ENCODE measurements at regions not wholly inside any gene's neighbourhood (a gene's known extent, or its start where the extent isn't known, plus 50 kb on each side); places are given as distances from the start of the nearest gene placed in this dataset.

DNA sequence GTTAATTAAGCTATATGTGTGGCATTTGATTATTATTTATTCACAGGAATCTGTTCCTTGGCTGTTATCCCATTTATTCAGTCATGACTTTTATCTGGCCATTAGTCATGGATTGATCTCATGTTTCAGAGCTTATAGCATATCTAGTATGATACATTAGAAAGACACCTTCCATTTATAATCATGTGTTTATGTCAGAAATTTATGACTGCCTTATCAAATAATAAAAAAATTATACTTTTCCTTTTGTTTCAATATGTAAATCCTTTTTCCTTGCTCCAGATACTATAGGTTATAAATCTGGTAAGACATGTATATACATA is 248.0 kb upstream of the PDE3A start:
- POLR2A ChIA-PET = no interaction called here
- intact Hi-C loops (cut with micrococcal nuclease) (no loop called here), in situ Hi-C loops (cut with MboI) (no loop called here)
- H3K9me1 ChIP-seq (ENCODE audit: control insufficient read depth, insufficient read depth, low read length) = no peaks in the 10 kb centered on the region
- H3K27ac ChIP-seq (ENCODE audit: extremely low read depth, low read depth, low read length) = no peak overlapping the region
- no TSS peak for BruUV-seq (replicated peaks)
- no peaks in the 10 kb centered on the region for H3K36me3 ChIP-seq (ENCODE audit: control insufficient read depth, insufficient read depth, low read length)
- H4K20me1 ChIP-seq (replicated peaks; ENCODE audit: control insufficient read depth, insufficient read depth, low read length) = no peaks in the 10 kb centered on the region
- DNase-seq (ENCODE audit: extremely low read depth in 1 of 4, low spot score in 3 of 4) = no peak
- no peaks in the 10 kb centered on the region for H3K4me1 ChIP-seq (replicated peaks in 1 of 2; ENCODE audit: control insufficient read depth in 2 of 2, insufficient read depth in 2 of 2, low read length in 2 of 2)
- H3K79me2 ChIP-seq (ENCODE audit: control insufficient read depth, insufficient read depth, low read length) = no peaks in the 10 kb centered on the region
- H3K9me3 ChIP-seq (replicated peaks; ENCODE audit: control insufficient read depth, insufficient read depth, low read depth, low read length) = no peaks in the 10 kb centered on the region
- H3K4me3 ChIP-seq = no peak overlapping the region
- TF ChIP-seq ZNF644 (tag; IDR thresholded peaks at IDR 0.05; ENCODE audit: low read depth) (no peak), ZHX1 (conservative IDR thresholded peaks at IDR 0.05; ENCODE audit: low read length) (no peak), U2AF1 (optimal IDR thresholded peaks at IDR 0.05; ENCODE audit: low read depth, low read length) (no peak), ZNF41 (CRISPR knock-in tag; conservative IDR thresholded peaks at IDR 0.05) (no peak), PCBP2 (IDR thresholded peaks at IDR 0.05; ENCODE audit: low read depth, low read length, poor library complexity, severe bottlenecking) (no peak), SRSF7 (optimal IDR thresholded peaks at IDR 0.05; ENCODE audit: low read depth, low read length) (no peak), MEF2A (IDR thresholded peaks at IDR 0.05; ENCODE audit: control insufficient read depth, low read depth, low read length) (no peak), ZNF584 (CRISPR knock-in tag; IDR thresholded peaks at IDR 0.05; ENCODE audit: low read depth) (no peak), NCOA4 (IDR thresholded peaks at IDR 0.05; ENCODE audit: partially characterized antibody) (no peak), CLOCK (CRISPR knock-in tag; IDR thresholded peaks at IDR 0.05; ENCODE audit: borderline replicate concordance) (no peak), NRF1 (conservative IDR thresholded peaks at IDR 0.05 in 1 of 2, IDR thresholded peaks at IDR 0.05 in 1 of 2) (no peak), ZSCAN29 (IDR thresholded peaks at IDR 0.05) (no peak), ZBTB17 (CRISPR knock-in tag; IDR thresholded peaks at IDR 0.05) (no peak)
- H3K9ac ChIP-seq (ENCODE audit: insufficient read depth in 1 of 2, low read depth in 2 of 2, low read length in 2 of 2) = no peak overlapping the region
- CTCF ChIA-PET (ENCODE audit: low intra/inter-chr PET ratio) = no interaction called here
- ATAC-seq = no peak
- H3K4me2 ChIP-seq (ENCODE audit: insufficient read depth, low read length) = no peak overlapping the region
- H2AFZ ChIP-seq (ENCODE audit: low read depth, low read length) = no peak overlapping the region
- no peaks in the 10 kb centered on the region for H3K27me3 ChIP-seq (ENCODE audit: control insufficient read depth in 2 of 2, insufficient read depth in 2 of 2, low read length in 2 of 2)
- no peak for FAIRE-seq

Measured in K562 (cell line).